ENCODE measurements at regions not wholly inside any gene's neighbourhood (a gene's known extent, or its start where the extent isn't known, plus 50 kb on each side); places are given as distances from the start of the nearest gene placed in this dataset.

- Histone ChIP-seq H3K4me3 (ENCODE audit: low read depth in 1 of 3, low read length in 3 of 3) (no peak overlapping the region), H3K27ac (ENCODE audit: low read depth in 1 of 2, low read length in 2 of 2) (no peak overlapping the region), H3K4me1 (ENCODE audit: control insufficient read depth in 4 of 4, insufficient read depth in 4 of 4, low read length in 3 of 4) (no peaks in the 10 kb centered on the region), H3K9ac (ENCODE audit: low read depth in 1 of 2, low read length in 2 of 2) (no peak overlapping the region), H3K36me3 (ENCODE audit: control insufficient read depth in 4 of 4, insufficient read depth in 3 of 4, low read depth in 1 of 4, low read length in 3 of 4) (no peaks in the 10 kb centered on the region), H3K27me3 (ENCODE audit: control insufficient read depth in 4 of 4, insufficient read depth in 4 of 4, low read length in 3 of 4) (no peaks in the 10 kb centered on the region), H3K9me3 (ENCODE audit: control insufficient read depth in 4 of 4, low read length in 3 of 4) (no peaks in the 10 kb centered on the region)
- TF ChIP-seq, protein P1, sequence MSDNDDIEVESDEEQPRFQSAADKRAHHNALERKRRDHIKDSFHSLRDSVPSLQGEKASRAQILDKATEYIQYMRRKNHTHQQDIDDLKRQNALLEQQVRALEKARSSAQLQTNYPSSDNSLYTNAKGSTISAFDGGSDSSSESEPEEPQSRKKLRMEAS (IDR thresholded peaks at IDR 0.05): no peak
- TF ChIP-seq ATF3 (IDR thresholded peaks at IDR 0.05): no peak
- no peak for TF ChIP-seq TAF1 (conservative IDR thresholded peaks at IDR 0.05)
- 88% methylated on average over 1 of the region's 1 CpG for WGBS
- DNase-seq (ENCODE audit: low spot score): no peak
Measured at GRCh38 chr3:105953831-105954230, 85.0 kb upstream of the CBLB start.

GRCh38 chr3:105956306-105956705, 87.5 kb upstream of the CBLB start:
- Histone ChIP-seq H3K9ac (ENCODE audit: low read depth in 1 of 2, low read length in 2 of 2) (no peak overlapping the region), H3K9me3 (ENCODE audit: control insufficient read depth in 4 of 4, low read length in 3 of 4) (no peaks in the 10 kb centered on the region), H3K4me1 (ENCODE audit: control insufficient read depth in 4 of 4, insufficient read depth in 4 of 4, low read length in 3 of 4) (no peaks in the 10 kb centered on the region), H3K36me3 (ENCODE audit: control insufficient read depth in 4 of 4, insufficient read depth in 3 of 4, low read depth in 1 of 4, low read length in 3 of 4) (no peaks in the 10 kb centered on the region), H3K27ac (ENCODE audit: low read depth in 1 of 2, low read length in 2 of 2) (no peak overlapping the region), H3K4me3 (ENCODE audit: low read depth in 1 of 3, low read length in 3 of 3) (no peak overlapping the region), H3K27me3 (ENCODE audit: control insufficient read depth in 4 of 4, insufficient read depth in 4 of 4, low read length in 3 of 4) (no peaks in the 10 kb centered on the region)
- TF ChIP-seq TAF1 (conservative IDR thresholded peaks at IDR 0.05) (no peak), HNF4G (IDR thresholded peaks at IDR 0.05) (no peak), NR2F2 (IDR thresholded peaks at IDR 0.05) (no peak), HNF4A (conservative IDR thresholded peaks at IDR 0.05) (no peak), JUND (IDR thresholded peaks at IDR 0.05) (no peak), YY1 (IDR thresholded peaks at IDR 0.05) (no peak), FOXA2 (IDR thresholded peaks at IDR 0.05) (no peak), RXRA (IDR thresholded peaks at IDR 0.05) (no peak), FOXA1 (IDR thresholded peaks at IDR 0.05) (no peak), ATF3 (IDR thresholded peaks at IDR 0.05) (no peak), SP1 (IDR thresholded peaks at IDR 0.05) (no peak), CTCF (IDR thresholded peaks at IDR 0.05; ENCODE audit: low read depth, low read length, missing input control) (no peak), ZBTB33 (IDR thresholded peaks at IDR 0.05) (no peak), RAD21 (IDR thresholded peaks at IDR 0.05) (no peak)
- TF ChIP-seq, protein P2, sequence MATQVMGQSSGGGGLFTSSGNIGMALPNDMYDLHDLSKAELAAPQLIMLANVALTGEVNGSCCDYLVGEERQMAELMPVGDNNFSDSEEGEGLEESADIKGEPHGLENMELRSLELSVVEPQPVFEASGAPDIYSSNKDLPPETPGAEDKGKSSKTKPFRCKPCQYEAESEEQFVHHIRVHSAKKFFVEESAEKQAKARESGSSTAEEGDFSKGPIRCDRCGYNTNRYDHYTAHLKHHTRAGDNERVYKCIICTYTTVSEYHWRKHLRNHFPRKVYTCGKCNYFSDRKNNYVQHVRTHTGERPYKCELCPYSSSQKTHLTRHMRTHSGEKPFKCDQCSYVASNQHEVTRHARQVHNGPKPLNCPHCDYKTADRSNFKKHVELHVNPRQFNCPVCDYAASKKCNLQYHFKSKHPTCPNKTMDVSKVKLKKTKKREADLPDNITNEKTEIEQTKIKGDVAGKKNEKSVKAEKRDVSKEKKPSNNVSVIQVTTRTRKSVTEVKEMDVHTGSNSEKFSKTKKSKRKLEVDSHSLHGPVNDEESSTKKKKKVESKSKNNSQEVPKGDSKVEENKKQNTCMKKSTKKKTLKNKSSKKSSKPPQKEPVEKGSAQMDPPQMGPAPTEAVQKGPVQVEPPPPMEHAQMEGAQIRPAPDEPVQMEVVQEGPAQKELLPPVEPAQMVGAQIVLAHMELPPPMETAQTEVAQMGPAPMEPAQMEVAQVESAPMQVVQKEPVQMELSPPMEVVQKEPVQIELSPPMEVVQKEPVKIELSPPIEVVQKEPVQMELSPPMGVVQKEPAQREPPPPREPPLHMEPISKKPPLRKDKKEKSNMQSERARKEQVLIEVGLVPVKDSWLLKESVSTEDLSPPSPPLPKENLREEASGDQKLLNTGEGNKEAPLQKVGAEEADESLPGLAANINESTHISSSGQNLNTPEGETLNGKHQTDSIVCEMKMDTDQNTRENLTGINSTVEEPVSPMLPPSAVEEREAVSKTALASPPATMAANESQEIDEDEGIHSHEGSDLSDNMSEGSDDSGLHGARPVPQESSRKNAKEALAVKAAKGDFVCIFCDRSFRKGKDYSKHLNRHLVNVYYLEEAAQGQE (IDR thresholded peaks at IDR 0.05): no peak
- WGBS: 94% methylated on average over 1 of the region's 1 CpG
- no peak for DNase-seq (ENCODE audit: low spot score)

All from liver (tissue), 8 donors.